Panc1 (cell line): ENCODE measurements at regions not wholly inside any gene's neighbourhood (a gene's known extent, or its start where the extent isn't known, plus 50 kb on each side); places are given as distances from the start of the nearest gene placed in this dataset.

Source experiments
- ATAC-seq: fragments of 200-7000 bp; cut with Tn5 transposase; 2 replicates; pipeline ENCODE4 v1.9.1; 2020; ENCODE audit warnings: mild to moderate bottlenecking, moderate library complexity
- BruUV-seq: library from RNA; stranded (reverse); fragments of 400-500 nt; replicated peaks from 2 replicates; lab custom pipeline; 2021; lab: Mats Ljungman, UMichigan
- CTCF ChIA-PET: fragments of 300-600 bp; sonication (Branson Sonifier 250); formaldehyde crosslinking; loops from one replicate; lab custom pipeline; 2022; ENCODE audit warnings: antibody characterized with exemption; lab: Charles Lee
- POLR2A ChIA-PET: fragments of 300-600 bp; sonication (Branson Sonifier 250); formaldehyde crosslinking; loops from one replicate; lab custom pipeline; 2022; ENCODE audit warnings: antibody characterized with exemption; lab: Charles Lee
- DNase-seq: peaks from one replicate; pipeline ENCODE4 v3.0.0-alpha.2; 2010; ENCODE audit warnings: low read depth, low spot score
- H3K27ac ChIP-seq: 2 replicates; pipeline ENCODE4 v1.5.1; 2011; ENCODE audit warnings: mild to moderate bottlenecking, low read length, inconsistent platforms
- H3K27me3 ChIP-seq: fragments of 200-500 bp; sonication (Bioruptor generic); 2 replicates; pipeline ENCODE4 v1.6.0; 2014; ENCODE audit warnings: low read length, inconsistent platforms; ENCODE audit not compliant: control insufficient read depth, insufficient read depth
- H3K36me3 ChIP-seq: fragments of 200-500 bp; sonication (Bioruptor generic); 2 replicates; pipeline ENCODE4 v1.5.1; 2014; ENCODE audit warnings: inconsistent platforms, mild to moderate bottlenecking, low read length, moderate library complexity; ENCODE audit not compliant: control insufficient read depth, insufficient read depth
- H3K4me1 ChIP-seq: 2 replicates; pipeline ENCODE4 v1.5.1; 2011; ENCODE audit warnings: inconsistent platforms, mild to moderate bottlenecking, low read length, moderate library complexity; ENCODE audit not compliant: control insufficient read depth, insufficient read depth
- H3K4me3 ChIP-seq, 2 experiments: 2 replicates each; pipeline ENCODE4 v1.5.1; 2011 to 2012; ENCODE audit warnings: low read depth in 2 of 2, low read length in 2 of 2, mild to moderate bottlenecking in 2 of 2, inconsistent platforms in 1 of 2, moderate library complexity in 1 of 2
- H3K9me3 ChIP-seq: fragments of 200-500 bp; sonication (Bioruptor generic); 2 replicates; pipeline ENCODE4 v1.5.1; 2014; ENCODE audit warnings: low read depth, mild to moderate bottlenecking, inconsistent platforms, low read length, moderate library complexity; ENCODE audit not compliant: control insufficient read depth, insufficient read depth
- POLR2AphosphoS5 ChIP-seq: IDR thresholded peaks from 2 replicates; pipeline ENCODE4 v1.6.1; 2012; ENCODE audit warnings: mild to moderate bottlenecking, low read depth, low read length, moderate library complexity
- REST ChIP-seq, 2 experiments: IDR thresholded peaks; 2 replicates each; pipeline ENCODE4 v1.6.1; 2011 to 2012; ENCODE audit warnings: low read depth in 2 of 2, control low read depth in 1 of 2, low read length in 1 of 2, mild to moderate bottlenecking in 1 of 2, moderate library complexity in 1 of 2; ENCODE audit not compliant: insufficient read depth in 1 of 2
- SIN3A ChIP-seq: IDR thresholded peaks from 2 replicates; pipeline ENCODE4 v1.6.1; 2012; ENCODE audit warnings: low read depth, mild to moderate bottlenecking, low read length, moderate library complexity, borderline replicate concordance; ENCODE audit not compliant: insufficient read depth
- TCF7L2 ChIP-seq: IDR thresholded peaks from 2 replicates; pipeline ENCODE4 v1.6.1; 2011; ENCODE audit warnings: mild to moderate bottlenecking, low read depth, low read length, inconsistent platforms
- in situ Hi-C: cut with HindIII; loops from 2 replicates; pipeline ENCODE4 v1.10.0; 2016; ENCODE audit warnings: low sequenced_read_pairs, low pct_unique_long_range_greater_than_20kb
- intact Hi-C: fragments of 100-400 bp; cut with micrococcal nuclease; formaldehyde crosslinking; loops from one replicate; pipeline ENCODE4 v1.10.0; 2022; ENCODE audit not compliant: unreplicated experiment
- TF ChIP-seq, protein P1 (sequence below): fragments of 450-650 bp; IDR thresholded peaks from 2 replicates; pipeline ENCODE4 v1.5.1; 2017; ENCODE audit warnings: mild to moderate bottlenecking

DNA sequence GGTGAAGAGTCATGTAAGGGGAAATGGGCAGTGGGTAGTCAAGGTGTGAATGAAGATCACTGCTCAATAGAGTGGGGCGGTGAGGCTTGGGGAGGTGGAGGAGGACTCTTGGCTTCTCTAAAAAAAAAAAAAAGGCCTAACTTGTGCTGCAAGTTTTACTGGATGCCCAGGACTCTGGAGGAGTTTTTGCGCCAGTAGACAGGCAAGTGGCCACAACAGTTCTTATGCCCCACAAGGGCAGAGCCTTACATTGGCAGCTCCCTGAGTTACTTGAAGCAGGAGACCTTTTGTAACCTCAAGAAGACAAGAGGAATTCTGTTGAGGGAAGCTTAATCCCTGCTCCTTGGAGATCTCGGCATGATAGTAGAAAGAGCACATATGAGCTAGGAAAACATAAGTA lies 54.9 kb upstream of the PPP2R5A start:
- no peak overlapping the region for H3K4me3 ChIP-seq
- no TSS peak for BruUV-seq
- DNase-seq: no peak
- H3K36me3 ChIP-seq: no peaks in the 10 kb centered on the region
- H3K9me3 ChIP-seq: no peaks in the 10 kb centered on the region
- POLR2A ChIA-PET: no interaction called here
- intact Hi-C loops: no loop called here
- ATAC-seq: no peak
- TF ChIP-seq REST (IDR thresholded peaks at IDR 0.05; ENCODE audit: insufficient read depth in 1 of 2, low read depth in 2 of 2, low read length in 1 of 2): no peak
- TF ChIP-seq SIN3A: no peak
- in situ Hi-C loops: no loop called here
- H3K27me3 ChIP-seq: no peaks in the 10 kb centered on the region; the same call in 1 of the 2 replicates
- CTCF ChIA-PET: no interaction called here
- H3K4me1 ChIP-seq: peaks cover 2% of the 10 kb centered on the region; the same call in 1 of the 2 replicates
- no peak overlapping the region for H3K27ac ChIP-seq

- H3K4me3 ChIP-seq: no peak overlapping the region
- no TSS peak for BruUV-seq
- ChIA-PET CTCF (no interaction called here), POLR2A (no interaction called here)
- DNase-seq (no peak), ATAC-seq (no peak)
- no peaks in the 10 kb centered on the region; the same call in 1 of the 2 replicates for H3K27me3 ChIP-seq
- TF ChIP-seq REST (IDR thresholded peaks at IDR 0.05; ENCODE audit: insufficient read depth in 1 of 2, low read depth in 2 of 2, low read length in 1 of 2): no peak
- TF ChIP-seq SIN3A: no peak
- no peak for TF ChIP-seq TCF7L2
- TF ChIP-seq POLR2AphosphoS5: no peak
- TF ChIP-seq, protein P1, sequence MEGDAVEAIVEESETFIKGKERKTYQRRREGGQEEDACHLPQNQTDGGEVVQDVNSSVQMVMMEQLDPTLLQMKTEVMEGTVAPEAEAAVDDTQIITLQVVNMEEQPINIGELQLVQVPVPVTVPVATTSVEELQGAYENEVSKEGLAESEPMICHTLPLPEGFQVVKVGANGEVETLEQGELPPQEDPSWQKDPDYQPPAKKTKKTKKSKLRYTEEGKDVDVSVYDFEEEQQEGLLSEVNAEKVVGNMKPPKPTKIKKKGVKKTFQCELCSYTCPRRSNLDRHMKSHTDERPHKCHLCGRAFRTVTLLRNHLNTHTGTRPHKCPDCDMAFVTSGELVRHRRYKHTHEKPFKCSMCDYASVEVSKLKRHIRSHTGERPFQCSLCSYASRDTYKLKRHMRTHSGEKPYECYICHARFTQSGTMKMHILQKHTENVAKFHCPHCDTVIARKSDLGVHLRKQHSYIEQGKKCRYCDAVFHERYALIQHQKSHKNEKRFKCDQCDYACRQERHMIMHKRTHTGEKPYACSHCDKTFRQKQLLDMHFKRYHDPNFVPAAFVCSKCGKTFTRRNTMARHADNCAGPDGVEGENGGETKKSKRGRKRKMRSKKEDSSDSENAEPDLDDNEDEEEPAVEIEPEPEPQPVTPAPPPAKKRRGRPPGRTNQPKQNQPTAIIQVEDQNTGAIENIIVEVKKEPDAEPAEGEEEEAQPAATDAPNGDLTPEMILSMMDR: no peak
- H3K36me3 ChIP-seq: no peaks in the 10 kb centered on the region
- intact Hi-C loops (no loop called here), in situ Hi-C loops (no loop called here)
- H3K9me3 ChIP-seq: no peaks in the 10 kb centered on the region
- no peaks in the 10 kb centered on the region for H3K4me1 ChIP-seq
- no peak overlapping the region for H3K27ac ChIP-seq
These were observed 53.8 kb upstream of the PPP2R5A start for GRCh38 chr1:212231372-212231771.
